ENCODE measurements at regions not wholly inside any gene's neighbourhood (a gene's known extent, or its start where the extent isn't known, plus 50 kb on each side); places are given as distances from the start of the nearest gene placed in this dataset.

DNA sequence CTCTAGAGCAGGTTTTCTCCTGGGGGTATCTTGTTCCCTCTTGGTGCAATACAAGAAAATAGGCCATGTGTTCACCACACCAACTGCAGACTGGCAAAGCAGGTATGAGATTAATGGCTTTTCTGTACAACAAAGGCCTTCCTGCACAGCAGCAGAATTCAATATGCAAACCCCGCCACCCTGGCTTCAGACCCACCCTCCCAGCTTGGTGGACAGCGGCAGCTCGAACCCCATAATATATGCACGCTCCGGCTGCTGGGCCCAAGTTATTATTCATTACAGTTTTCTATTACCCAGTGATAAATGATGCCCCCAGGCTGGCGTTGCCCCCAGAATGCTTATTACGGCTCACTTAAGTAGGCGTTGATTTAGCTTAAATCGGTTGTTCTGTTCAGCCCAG lies 144.2 kb downstream of the RRAGC start:
- Histone ChIP-seq H3K4me1 (ENCODE audit: control insufficient read depth, insufficient read depth, low read length) (no peaks in the 10 kb centered on the region), H3K9ac (ENCODE audit: low read length) (no peak overlapping the region), H3K36me3 (ENCODE audit: control insufficient read depth, insufficient read depth, low read length, severe bottlenecking) (no peaks in the 10 kb centered on the region), H3K27me3 (replicated peaks; ENCODE audit: control insufficient read depth, insufficient read depth, low read length) (peaks cover under 1% of the 10 kb centered on the region), H3K4me3 (ENCODE audit: low read length) (no peak overlapping the region), H3K9me3 (ENCODE audit: control insufficient read depth, low read length) (peaks cover 17% of the 10 kb centered on the region)
- no peak for DNase-seq (ENCODE audit: low read depth)

DNA sequence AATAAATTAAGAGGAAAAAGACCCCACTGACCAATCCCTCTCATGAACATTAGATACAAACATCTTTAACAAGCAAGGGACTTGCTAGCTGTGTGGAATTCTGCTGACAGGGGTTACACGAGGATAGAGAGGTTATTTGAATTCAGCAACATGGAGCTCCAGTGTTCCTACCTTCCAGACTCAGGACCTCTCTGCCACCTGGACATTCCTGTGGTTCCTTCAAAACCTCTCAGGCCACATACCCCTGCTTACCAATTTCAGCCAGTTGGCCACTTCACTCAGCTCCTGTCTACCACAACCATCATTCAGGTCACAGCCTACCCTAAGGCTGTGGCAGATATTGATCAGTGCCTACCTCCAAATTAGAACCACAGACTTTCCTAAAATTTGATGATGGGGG lies 147.5 kb downstream of the RRAGC start:
- Histone ChIP-seq H3K9ac (ENCODE audit: low read length) (no peak overlapping the region), H3K4me1 (ENCODE audit: control insufficient read depth, insufficient read depth, low read length) (no peaks in the 10 kb centered on the region), H3K36me3 (ENCODE audit: control insufficient read depth, insufficient read depth, low read length, severe bottlenecking) (no peaks in the 10 kb centered on the region)

DNA sequence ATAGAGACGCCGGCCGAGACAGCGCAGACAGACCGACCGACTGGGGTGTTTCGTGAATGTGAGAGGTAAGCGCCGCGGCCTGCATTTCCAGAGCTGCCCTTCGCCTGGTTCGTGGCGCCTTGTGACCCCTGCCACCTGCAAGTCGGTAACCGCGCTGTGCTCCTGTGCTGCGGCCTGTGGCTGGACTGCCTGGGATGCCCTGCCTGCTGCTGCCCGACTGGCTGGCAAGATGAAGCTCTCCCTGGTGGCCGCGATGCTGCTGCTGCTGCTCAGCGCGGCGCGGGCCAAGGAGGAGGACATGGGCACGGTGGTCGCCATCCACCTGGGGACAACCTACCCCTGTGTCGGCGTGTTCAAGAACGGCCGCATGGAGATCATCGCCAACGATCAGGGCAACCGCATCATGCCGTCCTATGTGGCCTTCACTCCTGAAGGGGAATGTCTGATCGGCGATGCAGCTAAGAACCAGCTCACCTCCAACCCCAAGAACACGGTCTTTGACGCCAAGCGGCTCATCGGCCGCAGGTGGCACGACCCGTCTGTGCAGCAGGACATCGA lies 150.8 kb downstream of the RRAGC start:
- no peak for DNase-seq (ENCODE audit: low read depth)
- no peaks in the 10 kb centered on the region for H3K36me3 ChIP-seq (ENCODE audit: control insufficient read depth, insufficient read depth, low read length, severe bottlenecking)
- peaks cover 36% of the 10 kb centered on the region for H3K9me3 ChIP-seq (ENCODE audit: control insufficient read depth, low read length)
- H3K27me3 ChIP-seq (replicated peaks; ENCODE audit: control insufficient read depth, insufficient read depth, low read length) = no peaks in the 10 kb centered on the region
- no peak overlapping the region for H3K4me3 ChIP-seq (ENCODE audit: low read length)
- H3K4me1 ChIP-seq (ENCODE audit: control insufficient read depth, insufficient read depth, low read length) = no peaks in the 10 kb centered on the region
- H3K9ac ChIP-seq (ENCODE audit: low read length) = no peak overlapping the region

More for the DNA sequence above, 147.5 kb downstream of the RRAGC start:
- no peak for DNase-seq (ENCODE audit: low read depth)
- no peaks in the 10 kb centered on the region for H3K27me3 ChIP-seq (replicated peaks; ENCODE audit: control insufficient read depth, insufficient read depth, low read length)
- H3K9me3 ChIP-seq (ENCODE audit: control insufficient read depth, low read length) = peaks cover 21% of the 10 kb centered on the region
- no peak overlapping the region for H3K4me3 ChIP-seq (ENCODE audit: low read length)

DNA sequence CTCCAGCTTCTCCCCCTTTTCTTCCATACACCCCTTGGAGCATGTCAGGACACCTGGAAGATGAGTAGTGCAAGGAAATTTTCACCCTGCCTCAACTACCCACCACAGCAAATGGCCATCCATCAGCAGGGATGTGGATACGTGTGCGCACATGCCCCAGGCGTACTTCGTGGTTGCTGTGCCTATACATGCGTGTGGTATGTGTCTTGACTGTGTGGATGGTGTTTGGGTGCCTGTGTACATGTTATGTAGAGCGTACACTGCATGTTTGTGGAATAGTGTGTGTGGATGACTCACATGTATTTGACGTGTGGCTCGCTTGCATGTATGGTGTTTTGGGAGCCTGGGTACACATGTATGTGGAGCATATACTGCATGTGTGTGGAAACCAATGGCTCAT lies 158.5 kb downstream of the RRAGC start:
- no peak for DNase-seq (ENCODE audit: low read depth)
- H3K4me3 ChIP-seq (ENCODE audit: low read length) = no peak overlapping the region
- H3K27me3 ChIP-seq (replicated peaks; ENCODE audit: control insufficient read depth, insufficient read depth, low read length) = no peaks in the 10 kb centered on the region
- no peak overlapping the region for H3K9ac ChIP-seq (ENCODE audit: low read length)
- H3K4me1 ChIP-seq (ENCODE audit: control insufficient read depth, insufficient read depth, low read length) = no peaks in the 10 kb centered on the region
- H3K9me3 ChIP-seq (ENCODE audit: control insufficient read depth, low read length) = peaks cover 12% of the 10 kb centered on the region
- no peaks in the 10 kb centered on the region for H3K36me3 ChIP-seq (ENCODE audit: control insufficient read depth, insufficient read depth, low read length, severe bottlenecking)

DNA sequence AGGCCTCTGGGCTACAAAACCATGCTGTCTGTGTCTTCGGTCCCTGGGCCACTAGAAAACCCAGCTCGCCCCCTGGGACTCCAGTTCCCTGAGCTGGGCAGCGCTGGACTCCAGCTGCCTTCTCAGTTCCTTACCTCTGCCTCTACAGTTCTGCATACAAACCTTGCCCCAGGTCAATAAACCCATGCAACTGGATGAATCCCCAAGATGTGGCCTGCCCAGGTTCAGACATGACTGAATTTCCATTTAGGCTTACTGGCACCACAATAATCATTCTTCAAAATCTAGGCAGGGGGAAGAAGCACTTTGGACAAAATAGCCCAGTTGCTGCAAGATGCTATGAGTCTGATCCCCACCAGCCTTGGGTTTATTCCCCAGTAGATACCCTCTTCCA lies 159.5 kb downstream of the RRAGC start:
- H3K9ac ChIP-seq (ENCODE audit: low read length) = no peak overlapping the region
- H3K36me3 ChIP-seq (ENCODE audit: control insufficient read depth, insufficient read depth, low read length, severe bottlenecking) = no peaks in the 10 kb centered on the region
- no peak for DNase-seq (ENCODE audit: low read depth)
- peaks cover 2% of the 10 kb centered on the region for H3K9me3 ChIP-seq (ENCODE audit: control insufficient read depth, low read length)
- no peaks in the 10 kb centered on the region for H3K27me3 ChIP-seq (replicated peaks; ENCODE audit: control insufficient read depth, insufficient read depth, low read length)
- H3K4me1 ChIP-seq (ENCODE audit: control insufficient read depth, insufficient read depth, low read length) = no peaks in the 10 kb centered on the region
- H3K4me3 ChIP-seq (ENCODE audit: low read length) = no peak overlapping the region

DNA sequence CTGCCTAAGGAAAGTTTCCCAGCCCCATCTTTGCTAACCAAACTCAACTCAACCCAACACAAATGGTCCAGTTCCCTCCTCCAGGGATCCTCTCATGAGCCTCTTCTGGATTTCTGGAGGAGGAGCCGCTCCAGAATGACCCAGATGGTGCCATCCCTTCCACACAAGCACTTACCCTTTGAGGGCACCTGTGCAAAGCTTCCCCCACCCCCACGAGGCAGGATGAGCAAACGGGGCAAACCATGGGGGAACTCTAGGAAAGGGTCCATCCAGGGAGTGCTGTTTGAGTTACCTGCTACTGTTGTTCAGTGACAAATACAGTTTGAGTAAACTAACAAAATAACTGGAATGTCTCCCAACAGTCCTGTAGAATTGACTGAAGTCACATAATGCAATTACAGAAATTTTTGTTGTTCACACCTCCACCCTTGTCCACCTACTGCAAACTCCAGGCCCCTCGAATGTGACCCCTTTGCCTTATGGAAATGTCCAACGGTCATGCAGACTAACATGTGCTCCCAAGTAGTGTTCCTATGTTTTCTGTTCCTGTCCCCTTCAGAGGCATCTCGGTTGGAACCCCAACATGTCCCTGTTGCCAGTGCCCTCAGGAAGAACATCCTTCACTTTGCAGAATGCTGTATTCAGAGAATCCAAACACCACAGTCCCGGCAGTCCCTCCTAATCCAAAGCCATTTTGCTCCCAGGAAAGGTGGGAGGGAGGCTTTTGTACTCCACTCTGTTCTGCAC lies 160.1 kb downstream of the RRAGC start:
- no peak overlapping the region for H3K9ac ChIP-seq (ENCODE audit: low read length)
- no peak for DNase-seq (ENCODE audit: low read depth)
- H3K4me3 ChIP-seq (ENCODE audit: low read length) = no peak overlapping the region
- peaks cover under 1% of the 10 kb centered on the region for H3K9me3 ChIP-seq (ENCODE audit: control insufficient read depth, low read length)
- no peaks in the 10 kb centered on the region for H3K27me3 ChIP-seq (replicated peaks; ENCODE audit: control insufficient read depth, insufficient read depth, low read length)
- no peaks in the 10 kb centered on the region for H3K36me3 ChIP-seq (ENCODE audit: control insufficient read depth, insufficient read depth, low read length, severe bottlenecking)
- H3K4me1 ChIP-seq (ENCODE audit: control insufficient read depth, insufficient read depth, low read length) = no peaks in the 10 kb centered on the region

DNA sequence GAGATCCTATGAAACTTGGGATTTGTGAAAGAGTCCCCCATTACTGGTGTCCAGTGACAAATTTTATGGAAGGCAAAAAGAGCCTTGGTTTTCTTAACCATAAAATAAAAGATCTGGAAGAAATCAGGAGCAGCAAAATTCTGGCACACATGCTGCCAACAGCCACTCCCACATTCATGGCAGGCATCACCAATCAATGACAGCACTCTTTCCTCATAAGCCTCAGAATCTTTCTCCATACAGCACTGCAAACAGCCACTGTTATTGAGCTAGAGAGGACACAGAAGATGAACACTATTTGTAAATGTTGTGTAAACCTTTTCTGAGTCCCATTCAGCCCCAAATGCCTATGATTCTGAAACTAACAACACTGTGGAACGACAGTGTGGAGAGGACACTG lies 162.2 kb downstream of the RRAGC start:
- peaks cover 2% of the 10 kb centered on the region for H3K9me3 ChIP-seq (ENCODE audit: control insufficient read depth, low read length)
- H3K4me1 ChIP-seq (ENCODE audit: control insufficient read depth, insufficient read depth, low read length) = no peaks in the 10 kb centered on the region
- DNase-seq (ENCODE audit: low read depth) = no peak
- H3K36me3 ChIP-seq (ENCODE audit: control insufficient read depth, insufficient read depth, low read length, severe bottlenecking) = no peaks in the 10 kb centered on the region
- no peaks in the 10 kb centered on the region for H3K27me3 ChIP-seq (replicated peaks; ENCODE audit: control insufficient read depth, insufficient read depth, low read length)
- no peak overlapping the region for H3K9ac ChIP-seq (ENCODE audit: low read length)
- no peak overlapping the region for H3K4me3 ChIP-seq (ENCODE audit: low read length)

DNA sequence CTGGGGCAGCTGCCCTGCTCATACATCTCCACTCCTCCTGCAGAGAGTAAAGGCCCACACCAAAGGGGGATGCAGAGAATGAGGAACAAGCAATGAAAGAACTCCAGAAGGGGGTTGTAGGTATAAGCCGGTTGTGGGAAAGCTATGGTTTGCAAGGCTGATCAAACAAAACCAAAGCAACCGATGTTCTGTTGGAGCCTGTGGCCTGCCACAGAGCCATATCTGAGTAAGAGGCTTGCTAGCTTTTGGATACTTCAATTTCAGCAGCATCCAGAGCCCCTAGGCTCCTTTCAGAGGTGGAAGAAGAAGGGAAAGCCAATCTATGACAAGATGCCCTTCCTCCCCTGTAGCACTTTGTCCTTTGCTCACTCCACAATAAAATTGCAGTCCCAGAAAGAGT lies 163.2 kb downstream of the RRAGC start:
- no peak for DNase-seq (ENCODE audit: low read depth)
- Histone ChIP-seq H3K4me3 (ENCODE audit: low read length) (no peak overlapping the region), H3K4me1 (ENCODE audit: control insufficient read depth, insufficient read depth, low read length) (no peaks in the 10 kb centered on the region), H3K36me3 (ENCODE audit: control insufficient read depth, insufficient read depth, low read length, severe bottlenecking) (no peaks in the 10 kb centered on the region), H3K27me3 (replicated peaks; ENCODE audit: control insufficient read depth, insufficient read depth, low read length) (no peaks in the 10 kb centered on the region), H3K9ac (ENCODE audit: low read length) (no peak overlapping the region), H3K9me3 (ENCODE audit: control insufficient read depth, low read length) (peaks cover 2% of the 10 kb centered on the region)

DNA sequence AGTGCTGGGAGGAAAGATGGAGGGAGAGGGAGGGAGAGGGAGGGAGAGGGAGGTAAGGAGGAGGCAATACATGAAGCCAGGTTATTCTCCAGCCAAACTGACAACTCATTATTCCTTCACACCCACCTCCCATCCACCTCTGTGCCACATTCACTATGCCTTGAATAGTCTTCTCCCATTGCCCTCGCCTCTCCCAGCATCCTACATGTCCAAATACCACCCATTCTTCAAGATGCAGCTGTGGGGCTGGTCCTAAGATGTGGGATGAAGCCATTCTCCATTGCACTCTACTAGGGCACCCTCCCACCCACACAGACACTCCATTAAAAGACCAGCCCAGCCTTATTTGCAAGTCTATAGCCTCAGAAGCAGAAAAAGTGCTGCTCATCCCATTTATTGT lies 165.8 kb downstream of the RRAGC start:
- Histone ChIP-seq H3K4me1 (ENCODE audit: control insufficient read depth, insufficient read depth, low read length) (no peaks in the 10 kb centered on the region), H3K36me3 (ENCODE audit: control insufficient read depth, insufficient read depth, low read length, severe bottlenecking) (no peaks in the 10 kb centered on the region), H3K27me3 (replicated peaks; ENCODE audit: control insufficient read depth, insufficient read depth, low read length) (no peaks in the 10 kb centered on the region), H3K9me3 (ENCODE audit: control insufficient read depth, low read length) (peaks cover 2% of the 10 kb centered on the region), H3K9ac (ENCODE audit: low read length) (no peak overlapping the region), H3K4me3 (ENCODE audit: low read length) (no peak overlapping the region)
- DNase-seq (ENCODE audit: low read depth) = no peak

DNA sequence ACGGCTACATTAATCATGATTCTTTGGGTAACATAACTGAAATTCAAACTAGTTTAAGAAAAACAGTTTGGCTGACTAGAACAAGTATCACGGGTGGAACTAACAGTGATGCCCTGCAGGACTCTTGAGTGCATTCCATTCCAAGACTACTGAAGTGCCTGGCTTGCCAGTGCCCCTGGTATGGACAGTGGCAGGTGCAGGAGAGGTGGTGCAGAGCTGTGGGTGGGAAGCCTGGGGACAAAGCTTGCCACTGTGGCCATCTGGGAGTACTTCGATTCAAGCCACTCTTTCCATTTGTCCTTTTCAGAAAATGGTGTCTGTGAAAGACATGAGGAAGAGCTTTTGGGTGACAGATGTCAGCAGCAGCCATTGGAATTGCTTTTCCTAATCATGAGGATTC lies 166.5 kb downstream of the RRAGC start:
- Histone ChIP-seq H3K9ac (ENCODE audit: low read length) (no peak overlapping the region), H3K27me3 (replicated peaks; ENCODE audit: control insufficient read depth, insufficient read depth, low read length) (no peaks in the 10 kb centered on the region), H3K36me3 (ENCODE audit: control insufficient read depth, insufficient read depth, low read length, severe bottlenecking) (no peaks in the 10 kb centered on the region), H3K4me1 (ENCODE audit: control insufficient read depth, insufficient read depth, low read length) (no peaks in the 10 kb centered on the region), H3K9me3 (ENCODE audit: control insufficient read depth, low read length) (peaks cover 2% of the 10 kb centered on the region), H3K4me3 (ENCODE audit: low read length) (no peak overlapping the region)
- DNase-seq (ENCODE audit: low read depth) = no peak

DNA sequence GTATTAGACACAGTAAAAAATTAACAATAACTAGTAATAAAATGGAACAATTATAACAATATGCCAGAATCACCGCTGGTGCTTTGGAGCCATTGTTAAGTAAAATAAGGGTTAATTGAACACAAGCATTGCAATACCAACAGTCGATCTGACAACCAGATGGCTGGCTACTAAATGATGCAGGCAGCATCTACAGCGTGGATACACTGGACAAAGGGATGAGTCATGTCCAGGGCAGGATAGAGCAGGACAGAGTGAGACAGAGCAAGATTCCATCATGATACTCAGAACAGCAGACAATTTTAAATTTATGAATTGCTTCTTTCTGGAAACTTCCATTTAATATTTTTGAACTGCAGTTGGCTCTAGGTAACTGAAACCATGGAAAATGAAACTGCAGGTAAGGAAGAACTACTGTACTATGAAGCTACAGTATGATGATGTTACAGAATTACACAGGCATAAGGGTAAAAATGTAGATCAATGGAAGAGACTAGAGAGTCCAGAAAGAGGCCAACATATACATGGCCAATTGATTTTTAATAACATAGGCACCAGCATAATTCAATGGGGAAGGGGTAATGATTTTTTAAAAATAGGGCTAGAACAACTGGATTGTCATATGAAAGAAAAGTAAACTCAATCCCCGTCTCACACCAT lies 168.7 kb downstream of the RRAGC start:
- H3K4me1 ChIP-seq (ENCODE audit: control insufficient read depth, insufficient read depth, low read length) = no peaks in the 10 kb centered on the region
- H3K9me3 ChIP-seq (ENCODE audit: control insufficient read depth, low read length) = peaks cover 2% of the 10 kb centered on the region
- H3K27me3 ChIP-seq (replicated peaks; ENCODE audit: control insufficient read depth, insufficient read depth, low read length) = peaks cover 6% of the 10 kb centered on the region
- H3K36me3 ChIP-seq (ENCODE audit: control insufficient read depth, insufficient read depth, low read length, severe bottlenecking) = no peaks in the 10 kb centered on the region
- H3K9ac ChIP-seq (ENCODE audit: low read length) = no peak overlapping the region
- DNase-seq (ENCODE audit: low read depth) = no peak
- no peak overlapping the region for H3K4me3 ChIP-seq (ENCODE audit: low read length)

Measured in adipocyte (in vitro differentiated cells).